Kidney (tissue), 13 donors: ENCODE measurements at regions not wholly inside any gene's neighbourhood (a gene's known extent, or its start where the extent isn't known, plus 50 kb on each side); places are given as distances from the start of the nearest gene placed in this dataset.

Experiments
- DNase-seq, 5 donors: peaks; one replicate each; pipeline ENCODE4 v3.0.0-alpha.2; 2013 to 2020
- FAIRE-seq: peaks from 2 replicates; lab custom pipeline; 2012; peaks lifted over from hg19 to GRCh38; lab: Jason Lieb, UNC
- H3K27ac ChIP-seq, 2 donors: one replicate each; pipeline ENCODE4 v1.7.0; 2013; ENCODE audit warnings: low read depth in 2 of 2, low read length in 2 of 2, inconsistent platforms in 1 of 2
- H3K27me3 ChIP-seq: one replicate; pipeline ENCODE4 v1.7.1; 2013; ENCODE audit warnings: low read length, inconsistent platforms; ENCODE audit not compliant: control insufficient read depth, insufficient read depth
- H3K36me3 ChIP-seq, 3 donors: one replicate each; pipeline versions ENCODE4 v1.7.0 to v1.7.1; 2013; ENCODE audit warnings: low read length in 3 of 3, control low read depth in 1 of 3, inconsistent platforms in 1 of 3; ENCODE audit not compliant: insufficient read depth in 3 of 3, control insufficient read depth in 2 of 3
- H3K4me1 ChIP-seq, 3 donors: one replicate each; pipeline versions ENCODE4 v1.7.0 to v1.7.1; 2013; ENCODE audit warnings: low read length in 3 of 3, inconsistent platforms in 1 of 3, low read depth in 1 of 3; ENCODE audit not compliant: control insufficient read depth in 2 of 3, insufficient read depth in 2 of 3
- H3K4me3 ChIP-seq, 3 donors: one replicate each; pipeline versions ENCODE4 v1.7.0 to v1.8.1; 2013; ENCODE audit warnings: low read length in 3 of 3, control low read depth in 1 of 3, inconsistent platforms in 1 of 3
- H3K9ac ChIP-seq, 3 donors: one replicate each; pipeline versions ENCODE4 v1.7.0 to v1.7.1; 2013; ENCODE audit warnings: low read length in 3 of 3, control low read depth in 1 of 3, inconsistent platforms in 1 of 3
- H3K9me3 ChIP-seq, 3 donors: one replicate each; pipeline versions ENCODE4 v1.7.0 to v1.7.1; 2013; ENCODE audit warnings: low read length in 3 of 3, control low read depth in 1 of 3, inconsistent platforms in 1 of 3; ENCODE audit not compliant: control insufficient read depth in 2 of 3, insufficient read depth in 1 of 3
- intact Hi-C: fragments of 100-400 bp; cut with DNase I; formaldehyde crosslinking; loops from one replicate; pipeline ENCODE4 v1.11.1; 2022
- TF ChIP-seq, protein P1 (sequence below): IDR thresholded peaks from 3 replicates; pipeline ENCODE4 v1.5.1; 2012; ENCODE audit warnings: mild to moderate bottlenecking, moderate library complexity, borderline replicate concordance; ENCODE audit not compliant: insufficient read depth; ENCODE audit errors: extremely low read depth
- donor health status: control.
- donor health status: control.
- donor health status: control.
- donor health status: control.
- donor health status: control.
- donor health status: DM: yes; HTN: yes; CAD: no.
- donor health status: Normal renal cell carcinoma (clear cell type).

DNA sequence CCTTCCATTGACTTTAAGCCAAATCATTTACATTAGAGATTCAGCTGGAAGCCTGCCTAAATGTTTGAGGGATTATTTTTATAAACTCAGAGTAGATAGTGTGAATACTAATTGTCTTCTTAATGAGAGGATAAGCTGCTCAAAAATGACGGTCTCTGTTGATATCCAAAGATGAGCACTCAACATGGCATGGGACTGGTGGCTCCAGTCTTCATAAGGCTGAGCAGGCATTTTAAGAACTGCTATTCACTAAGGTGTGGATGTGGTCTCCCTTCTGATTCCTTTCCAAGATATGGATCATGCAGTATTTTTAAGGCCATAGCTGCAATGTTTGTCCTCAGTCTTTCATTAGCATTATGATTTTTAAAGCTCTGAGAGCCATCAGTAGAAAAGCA is 377.5 kb upstream of the RIOK2 start:
- no peaks in the 10 kb centered on the region for H3K27me3 ChIP-seq
- TF ChIP-seq, protein P1, sequence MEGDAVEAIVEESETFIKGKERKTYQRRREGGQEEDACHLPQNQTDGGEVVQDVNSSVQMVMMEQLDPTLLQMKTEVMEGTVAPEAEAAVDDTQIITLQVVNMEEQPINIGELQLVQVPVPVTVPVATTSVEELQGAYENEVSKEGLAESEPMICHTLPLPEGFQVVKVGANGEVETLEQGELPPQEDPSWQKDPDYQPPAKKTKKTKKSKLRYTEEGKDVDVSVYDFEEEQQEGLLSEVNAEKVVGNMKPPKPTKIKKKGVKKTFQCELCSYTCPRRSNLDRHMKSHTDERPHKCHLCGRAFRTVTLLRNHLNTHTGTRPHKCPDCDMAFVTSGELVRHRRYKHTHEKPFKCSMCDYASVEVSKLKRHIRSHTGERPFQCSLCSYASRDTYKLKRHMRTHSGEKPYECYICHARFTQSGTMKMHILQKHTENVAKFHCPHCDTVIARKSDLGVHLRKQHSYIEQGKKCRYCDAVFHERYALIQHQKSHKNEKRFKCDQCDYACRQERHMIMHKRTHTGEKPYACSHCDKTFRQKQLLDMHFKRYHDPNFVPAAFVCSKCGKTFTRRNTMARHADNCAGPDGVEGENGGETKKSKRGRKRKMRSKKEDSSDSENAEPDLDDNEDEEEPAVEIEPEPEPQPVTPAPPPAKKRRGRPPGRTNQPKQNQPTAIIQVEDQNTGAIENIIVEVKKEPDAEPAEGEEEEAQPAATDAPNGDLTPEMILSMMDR, result no peak
- DNase-seq (no peak), FAIRE-seq (no peak)
- no peaks in the 10 kb centered on the region for H3K36me3 ChIP-seq
- intact Hi-C loops, result no loop called here
- no peak overlapping the region for H3K4me3 ChIP-seq
- no peaks in the 10 kb centered on the region for H3K9me3 ChIP-seq
- H3K27ac ChIP-seq, result no peak overlapping the region
- H3K4me1 ChIP-seq, result no peaks in the 10 kb centered on the region
- no peak overlapping the region for H3K9ac ChIP-seq

DNA sequence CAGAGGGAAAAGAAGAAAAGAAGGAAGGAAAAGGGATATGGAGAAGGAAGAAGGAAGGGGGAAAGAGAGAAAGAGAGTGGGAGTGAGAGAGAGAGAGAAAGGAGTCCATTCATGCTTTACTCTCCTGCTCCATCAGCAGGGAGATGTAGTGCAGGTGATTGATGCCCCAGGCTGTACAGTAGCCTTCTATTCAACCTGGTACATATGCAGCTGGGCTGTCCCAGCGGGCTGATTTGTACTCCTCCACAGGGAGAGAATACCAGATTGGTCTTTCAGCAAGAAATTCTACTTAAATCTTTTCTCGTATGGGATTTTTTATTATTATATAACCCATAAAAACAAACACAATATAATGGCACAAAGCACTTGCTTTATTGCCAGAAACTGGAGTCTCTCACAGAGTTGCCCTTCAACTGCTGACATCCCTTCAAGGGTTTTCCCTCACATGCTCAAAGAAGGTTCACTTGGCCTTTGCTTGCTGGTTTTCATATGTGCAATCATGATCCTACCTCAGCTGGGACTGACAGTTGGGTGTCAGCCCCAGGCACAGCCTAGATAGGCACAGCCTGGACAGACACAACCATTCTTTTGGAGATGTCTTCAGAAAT is 380.1 kb upstream of the RIOK2 start:
- H3K9ac ChIP-seq, result no peak overlapping the region
- H3K4me3 ChIP-seq, result no peak overlapping the region
- no peak for FAIRE-seq
- no peak overlapping the region for H3K27ac ChIP-seq
- H3K36me3 ChIP-seq, result no peaks in the 10 kb centered on the region
- intact Hi-C loops, result no loop called here
- DNase-seq, result no peak
- H3K9me3 ChIP-seq, result peaks cover 0 to 10% (median 0%) of the 10 kb centered on the region in 3 donors
- no peaks in the 10 kb centered on the region for H3K4me1 ChIP-seq
- no peaks in the 10 kb centered on the region for H3K27me3 ChIP-seq
- TF ChIP-seq, protein P1, result no peak

DNA sequence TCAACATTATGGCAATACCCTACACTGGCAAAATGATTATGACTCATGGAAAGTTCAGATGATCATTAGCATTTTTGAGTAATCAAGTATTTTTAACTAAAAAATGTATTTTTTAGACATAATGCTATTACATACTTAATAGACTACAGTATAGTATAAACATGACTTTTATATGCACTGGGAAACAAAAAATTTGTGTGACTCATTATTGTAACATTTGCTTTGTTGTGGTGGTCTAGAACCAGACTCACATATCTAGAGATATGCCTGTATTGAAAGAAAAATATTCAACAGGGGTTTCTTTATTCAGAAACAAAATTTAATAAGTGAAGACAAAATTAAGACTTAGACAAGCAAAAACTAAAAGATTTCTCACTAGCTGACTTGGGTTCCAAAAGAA is 385.3 kb upstream of the RIOK2 start:
- H3K9ac ChIP-seq, result no peak overlapping the region
- no peaks in the 10 kb centered on the region for H3K27me3 ChIP-seq
- H3K27ac ChIP-seq, result no peak overlapping the region
- no peaks in the 10 kb centered on the region for H3K36me3 ChIP-seq
- H3K9me3 ChIP-seq, result peaks cover 0 to 20% (median 0%) of the 10 kb centered on the region in 3 donors
- intact Hi-C loops, result no loop called here
- FAIRE-seq, result no peak
- TF ChIP-seq, protein P1, result no peak
- no peaks in the 10 kb centered on the region for H3K4me1 ChIP-seq
- H3K4me3 ChIP-seq, result no peak overlapping the region
- no peak for DNase-seq

DNA sequence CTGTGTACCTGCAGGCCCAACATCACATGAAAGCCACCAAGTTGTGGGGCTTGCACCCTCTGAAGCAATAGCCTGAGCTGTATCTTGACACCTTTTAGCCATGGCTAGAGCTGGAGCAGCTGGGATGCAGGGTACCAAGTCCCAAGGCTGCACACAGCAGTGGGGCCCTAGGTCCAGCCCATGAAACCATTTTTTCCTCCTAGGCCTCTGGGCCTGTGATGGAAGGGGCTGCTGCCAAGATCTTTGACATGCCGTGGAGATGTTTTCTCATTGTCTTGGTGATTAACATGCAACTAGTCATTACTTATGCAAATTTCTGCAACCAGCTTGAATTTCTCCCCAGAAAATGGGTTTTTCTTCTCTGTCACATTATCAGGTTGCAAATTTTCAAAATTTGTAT is 387.2 kb upstream of the RIOK2 start:
- Histone ChIP-seq H3K27ac (no peak overlapping the region), H3K36me3 (no peaks in the 10 kb centered on the region), H3K9me3 (peaks cover 0 to 20% (median 0%) of the 10 kb centered on the region in 3 donors), H3K4me3 (no peak overlapping the region), H3K27me3 (no peaks in the 10 kb centered on the region), H3K4me1 (no peaks in the 10 kb centered on the region), H3K9ac (no peak overlapping the region)
- DNase-seq (no peak), FAIRE-seq (no peak)
- TF ChIP-seq, protein P1, result no peak
- intact Hi-C loops, result no loop called here
